Caco-2 (cell line): ENCODE measurements at regions not wholly inside any gene's neighbourhood (a gene's known extent, or its start where the extent isn't known, plus 50 kb on each side); places are given as distances from the start of the nearest gene placed in this dataset.

Source experiments
- BruUV-seq: library from RNA; stranded (reverse); fragments of 400-500 nt; replicated peaks from 2 replicates; lab custom pipeline; 2021; lab: Mats Ljungman, UMichigan
- CTCF ChIA-PET: fragments of 300-600 bp; sonication (Branson Sonifier 250); formaldehyde crosslinking; loops from one replicate; lab custom pipeline; 2022; ENCODE audit warnings: antibody characterized with exemption; lab: Charles Lee
- POLR2A ChIA-PET: fragments of 300-600 bp; sonication (Branson Sonifier 250); formaldehyde crosslinking; loops from one replicate; lab custom pipeline; 2022; ENCODE audit warnings: antibody characterized with exemption; lab: Charles Lee
- DNase-seq, 2 experiments: peaks; one replicate each; pipeline versions ENCODE4 v3.0.0 to v3.0.0-alpha.2; 2020 to 2022
- H3K27me3 ChIP-seq: replicated peaks from 2 replicates; pipeline ENCODE4 v1.6.0; 2011; ENCODE audit warnings: low read length; ENCODE audit not compliant: control insufficient read depth, insufficient read depth
- H3K36me3 ChIP-seq: 2 replicates; pipeline ENCODE4 v1.5.1; 2011; ENCODE audit warnings: low read length; ENCODE audit not compliant: control insufficient read depth, insufficient read depth
- H3K4me1 ChIP-seq: fragments of 250-450 bp; sonication (Bioruptor Pico); 2 replicates; pipeline ENCODE4 v1.5.1; 2020; ENCODE audit warnings: mild to moderate bottlenecking
- H3K4me3 ChIP-seq: 2 replicates; pipeline ENCODE4 v1.5.1; 2011; ENCODE audit warnings: low read depth, mild to moderate bottlenecking, control low read depth, low read length
- H3K9me3 ChIP-seq: fragments of 250-450 bp; sonication (Bioruptor Pico); 2 replicates; pipeline ENCODE4 v1.5.1; 2020; ENCODE audit warnings: mild to moderate bottlenecking, moderate library complexity
- H3K27ac Mint-ChIP-seq: one replicate; pipeline ENCODE4 v1.8.0; 2022; ENCODE audit warnings: mixed read lengths; ENCODE audit not compliant: unreplicated experiment
- H3K27me3 Mint-ChIP-seq: one replicate; pipeline ENCODE4 v1.8.0; 2022; ENCODE audit warnings: mixed read lengths; ENCODE audit not compliant: insufficient read depth, unreplicated experiment
- H3K36me3 Mint-ChIP-seq: one replicate; pipeline ENCODE4 v1.8.0; 2022; ENCODE audit warnings: mild to moderate bottlenecking, mixed read lengths; ENCODE audit not compliant: insufficient read depth, unreplicated experiment
- H3K4me1 Mint-ChIP-seq: one replicate; pipeline ENCODE4 v1.8.0; 2022; ENCODE audit warnings: low read depth, mixed read lengths; ENCODE audit not compliant: unreplicated experiment
- H3K4me3 Mint-ChIP-seq: one replicate; pipeline ENCODE4 v1.8.0; 2022; ENCODE audit warnings: mild to moderate bottlenecking, moderate library complexity, mixed read lengths; ENCODE audit not compliant: unreplicated experiment
- H3K9me3 Mint-ChIP-seq: one replicate; pipeline ENCODE4 v1.8.0; 2022; ENCODE audit warnings: mixed read lengths; ENCODE audit not compliant: unreplicated experiment
- intact Hi-C: fragments of 100-400 bp; cut with micrococcal nuclease; formaldehyde crosslinking; loops from one replicate; pipeline ENCODE4 v1.10.0; 2022; ENCODE audit not compliant: unreplicated experiment
- TF ChIP-seq, protein P1 (sequence below), 2 experiments: fragments of 200-600 bp in 1 of 2; IDR thresholded peaks; 1 replicate in 1 of 2; 2 replicates in 1 of 2; pipeline versions ENCODE4 v1.5.1 to v1.8.0; 2011 to 2022; ENCODE audit warnings: antibody characterized with exemption in 1 of 2, control low read depth in 1 of 2, inconsistent platforms in 1 of 2, low read depth in 1 of 2, low read length in 1 of 2, mild to moderate bottlenecking in 1 of 2, moderate library complexity in 1 of 2; ENCODE audit not compliant: insufficient read depth in 1 of 2, severe bottlenecking in 1 of 2, unreplicated experiment in 1 of 2

DNA sequence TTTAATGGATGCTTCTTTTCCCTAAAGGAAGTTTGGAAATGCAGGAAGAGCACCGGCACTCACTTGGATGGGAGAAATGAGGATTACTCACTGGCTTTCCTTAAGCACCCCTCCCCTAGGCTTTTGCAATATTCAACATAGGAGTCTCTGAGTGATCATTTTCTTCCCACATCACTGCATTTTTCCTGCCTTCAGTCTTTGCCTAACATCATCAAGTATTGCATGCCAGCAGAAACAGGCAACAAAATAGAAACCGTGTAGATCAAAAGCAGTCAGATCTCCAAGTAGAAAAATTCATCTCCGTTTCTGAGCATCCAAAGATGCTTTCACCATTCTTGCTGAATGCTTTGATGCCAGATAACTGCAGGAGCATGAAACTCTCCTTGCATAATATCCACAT lies 119.9 kb downstream of the ADCYAP1R1 start:
- no peaks in the 10 kb centered on the region for H3K4me1 Mint-ChIP-seq
- H3K27me3 ChIP-seq: no peaks in the 10 kb centered on the region

DNA sequence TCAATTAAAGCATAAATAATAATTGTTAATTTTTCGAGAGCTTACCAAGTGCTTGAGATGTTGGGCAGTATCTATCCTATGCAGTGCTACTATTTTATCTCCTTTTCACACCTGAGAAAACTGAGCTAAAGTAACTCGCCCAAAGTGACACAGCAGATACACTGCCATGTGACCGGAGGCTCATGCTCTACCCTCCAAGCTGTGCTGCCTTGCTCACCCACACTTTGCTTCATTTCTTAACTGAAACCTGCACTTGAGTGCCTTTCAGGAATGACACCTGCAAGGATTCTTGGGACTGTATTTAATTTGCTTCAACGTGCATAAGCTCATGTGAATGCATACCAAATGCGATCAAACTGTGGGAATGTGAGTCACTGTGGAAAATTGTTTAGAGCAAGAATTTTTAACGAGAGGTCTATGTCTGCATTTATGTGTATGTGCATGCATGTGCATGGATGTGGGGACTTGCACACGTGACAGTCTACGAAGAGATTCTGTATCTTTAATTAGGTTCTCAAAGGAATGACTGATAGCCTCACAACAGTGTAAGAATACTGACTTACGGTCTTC lies 119.2 kb downstream of the ADCYAP1R1 start:
- ChIA-PET CTCF (no interaction called here), POLR2A (no interaction called here)
- TF ChIP-seq, protein P1, sequence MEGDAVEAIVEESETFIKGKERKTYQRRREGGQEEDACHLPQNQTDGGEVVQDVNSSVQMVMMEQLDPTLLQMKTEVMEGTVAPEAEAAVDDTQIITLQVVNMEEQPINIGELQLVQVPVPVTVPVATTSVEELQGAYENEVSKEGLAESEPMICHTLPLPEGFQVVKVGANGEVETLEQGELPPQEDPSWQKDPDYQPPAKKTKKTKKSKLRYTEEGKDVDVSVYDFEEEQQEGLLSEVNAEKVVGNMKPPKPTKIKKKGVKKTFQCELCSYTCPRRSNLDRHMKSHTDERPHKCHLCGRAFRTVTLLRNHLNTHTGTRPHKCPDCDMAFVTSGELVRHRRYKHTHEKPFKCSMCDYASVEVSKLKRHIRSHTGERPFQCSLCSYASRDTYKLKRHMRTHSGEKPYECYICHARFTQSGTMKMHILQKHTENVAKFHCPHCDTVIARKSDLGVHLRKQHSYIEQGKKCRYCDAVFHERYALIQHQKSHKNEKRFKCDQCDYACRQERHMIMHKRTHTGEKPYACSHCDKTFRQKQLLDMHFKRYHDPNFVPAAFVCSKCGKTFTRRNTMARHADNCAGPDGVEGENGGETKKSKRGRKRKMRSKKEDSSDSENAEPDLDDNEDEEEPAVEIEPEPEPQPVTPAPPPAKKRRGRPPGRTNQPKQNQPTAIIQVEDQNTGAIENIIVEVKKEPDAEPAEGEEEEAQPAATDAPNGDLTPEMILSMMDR (IDR thresholded peaks at IDR 0.05; ENCODE audit: insufficient read depth in 1 of 2, low read depth in 1 of 2, low read length in 1 of 2, severe bottlenecking in 1 of 2, unreplicated experiment in 1 of 2): no peak
- H3K36me3 ChIP-seq: no peaks in the 10 kb centered on the region
- Mint-ChIP-seq H3K27ac (no peak overlapping the region), H3K4me1 (no peaks in the 10 kb centered on the region), H3K9me3 (no peaks in the 10 kb centered on the region), H3K36me3 (no peaks in the 10 kb centered on the region), H3K27me3 (peaks cover 20% of the 10 kb centered on the region), H3K4me3 (no peak overlapping the region)
- DNase-seq: no peak
- intact Hi-C loops: no loop called here
- H3K9me3 ChIP-seq: no peaks in the 10 kb centered on the region
- no peaks in the 10 kb centered on the region for H3K4me1 ChIP-seq
- no TSS peak for BruUV-seq
- H3K27me3 ChIP-seq: no peaks in the 10 kb centered on the region
- no peak overlapping the region for H3K4me3 ChIP-seq

More for the DNA sequence above, 119.9 kb downstream of the ADCYAP1R1 start:
- Histone ChIP-seq H3K4me3 (no peak overlapping the region), H3K4me1 (no peaks in the 10 kb centered on the region), H3K9me3 (no peaks in the 10 kb centered on the region), H3K36me3 (no peaks in the 10 kb centered on the region)
- intact Hi-C loops: no loop called here
- TF ChIP-seq, protein P1 (IDR thresholded peaks at IDR 0.05; ENCODE audit: insufficient read depth in 1 of 2, low read depth in 1 of 2, low read length in 1 of 2, severe bottlenecking in 1 of 2, unreplicated experiment in 1 of 2): no peak
- Mint-ChIP-seq H3K36me3 (no peaks in the 10 kb centered on the region), H3K9me3 (no peaks in the 10 kb centered on the region), H3K4me3 (no peak overlapping the region), H3K27ac (no peak overlapping the region), H3K27me3 (peaks cover 20% of the 10 kb centered on the region)
- POLR2A ChIA-PET: no interaction called here
- DNase-seq: no peak
- BruUV-seq: no TSS peak
- CTCF ChIA-PET: no interaction called here
